GM12873 (cell line): ENCODE measurements at regions not wholly inside any gene's neighbourhood (a gene's known extent, or its start where the extent isn't known, plus 50 kb on each side); places are given as distances from the start of the nearest gene placed in this dataset.

Source experiments
- TF ChIP-seq, protein P1 (sequence below): IDR thresholded peaks from 2 replicates; pipeline ENCODE4 v1.5.1; 2012; ENCODE audit warnings: low read depth, mild to moderate bottlenecking, moderate library complexity, low read length, control low read depth; ENCODE audit not compliant: insufficient read depth; ENCODE audit errors: missing control alignments

DNA sequence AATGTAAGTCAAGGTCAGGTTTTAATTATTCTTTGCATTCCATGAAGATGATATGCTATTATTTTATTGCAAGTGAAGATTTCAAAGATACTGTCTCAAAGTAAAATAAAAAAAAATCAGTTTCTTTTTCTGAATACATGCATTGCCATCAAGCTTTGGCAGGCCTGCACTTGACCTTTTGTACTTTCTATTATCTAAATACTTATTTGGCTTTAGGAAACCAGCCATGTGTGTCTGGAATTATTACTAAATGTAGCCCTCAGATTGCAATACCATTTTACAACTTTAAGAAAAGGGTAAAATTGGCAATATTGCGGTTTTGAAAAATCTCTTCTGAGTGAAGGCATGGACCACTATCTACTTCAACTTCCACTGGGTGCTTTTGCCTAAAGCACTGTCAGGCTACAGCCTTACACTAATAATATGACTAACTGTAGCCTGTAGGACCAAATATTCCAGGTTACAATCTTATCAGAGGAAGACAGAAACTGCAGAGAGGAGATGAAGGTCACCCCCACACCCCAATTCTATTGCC is 349.4 kb upstream of the DCBLD2 start:
- TF ChIP-seq, protein P1, sequence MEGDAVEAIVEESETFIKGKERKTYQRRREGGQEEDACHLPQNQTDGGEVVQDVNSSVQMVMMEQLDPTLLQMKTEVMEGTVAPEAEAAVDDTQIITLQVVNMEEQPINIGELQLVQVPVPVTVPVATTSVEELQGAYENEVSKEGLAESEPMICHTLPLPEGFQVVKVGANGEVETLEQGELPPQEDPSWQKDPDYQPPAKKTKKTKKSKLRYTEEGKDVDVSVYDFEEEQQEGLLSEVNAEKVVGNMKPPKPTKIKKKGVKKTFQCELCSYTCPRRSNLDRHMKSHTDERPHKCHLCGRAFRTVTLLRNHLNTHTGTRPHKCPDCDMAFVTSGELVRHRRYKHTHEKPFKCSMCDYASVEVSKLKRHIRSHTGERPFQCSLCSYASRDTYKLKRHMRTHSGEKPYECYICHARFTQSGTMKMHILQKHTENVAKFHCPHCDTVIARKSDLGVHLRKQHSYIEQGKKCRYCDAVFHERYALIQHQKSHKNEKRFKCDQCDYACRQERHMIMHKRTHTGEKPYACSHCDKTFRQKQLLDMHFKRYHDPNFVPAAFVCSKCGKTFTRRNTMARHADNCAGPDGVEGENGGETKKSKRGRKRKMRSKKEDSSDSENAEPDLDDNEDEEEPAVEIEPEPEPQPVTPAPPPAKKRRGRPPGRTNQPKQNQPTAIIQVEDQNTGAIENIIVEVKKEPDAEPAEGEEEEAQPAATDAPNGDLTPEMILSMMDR, result no peak

DNA sequence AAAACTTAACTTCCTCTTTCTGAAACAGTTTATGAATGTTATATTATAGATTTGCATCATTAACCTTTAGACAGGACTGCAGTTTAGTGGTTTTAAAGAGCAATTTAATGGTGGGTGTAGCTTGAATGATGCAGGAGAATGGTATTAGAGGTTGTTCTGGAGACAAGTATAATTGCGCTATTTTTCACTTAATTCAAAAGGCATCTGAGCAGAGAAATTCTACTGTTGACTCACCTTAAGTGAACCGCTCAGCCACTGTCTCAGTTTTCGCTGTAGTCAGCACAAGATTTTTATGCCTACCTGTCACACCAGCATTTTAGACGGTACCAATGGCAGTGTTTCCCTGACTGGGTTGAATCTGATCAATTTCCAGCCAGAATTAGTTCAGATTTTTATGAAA is 348.8 kb upstream of the DCBLD2 start:
- TF ChIP-seq, protein P1, result no peak

GRCh38 chr3:99249627-99250026 is 348.1 kb upstream of the DCBLD2 start:
- TF ChIP-seq, protein P1, result no peak

DNA sequence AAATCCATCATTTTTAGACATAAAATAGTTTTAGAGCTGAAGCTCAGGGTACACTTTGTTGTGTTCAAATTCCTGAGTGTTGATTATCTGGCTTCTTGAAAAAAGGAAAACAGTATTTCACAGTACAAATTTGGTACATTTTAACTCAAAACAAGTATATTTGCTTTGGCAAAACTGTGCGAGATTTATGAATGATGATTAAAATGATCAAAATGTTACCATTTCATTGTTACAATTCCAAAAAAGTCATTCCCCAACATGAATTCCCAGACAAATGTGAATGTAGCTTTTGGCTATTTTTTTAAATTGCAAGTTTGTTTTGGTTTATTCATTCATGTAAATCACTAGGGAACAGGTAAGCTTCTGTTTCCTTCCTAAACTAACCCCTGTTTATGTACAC is 347.4 kb upstream of the DCBLD2 start:
- TF ChIP-seq, protein P1, result no peak

DNA sequence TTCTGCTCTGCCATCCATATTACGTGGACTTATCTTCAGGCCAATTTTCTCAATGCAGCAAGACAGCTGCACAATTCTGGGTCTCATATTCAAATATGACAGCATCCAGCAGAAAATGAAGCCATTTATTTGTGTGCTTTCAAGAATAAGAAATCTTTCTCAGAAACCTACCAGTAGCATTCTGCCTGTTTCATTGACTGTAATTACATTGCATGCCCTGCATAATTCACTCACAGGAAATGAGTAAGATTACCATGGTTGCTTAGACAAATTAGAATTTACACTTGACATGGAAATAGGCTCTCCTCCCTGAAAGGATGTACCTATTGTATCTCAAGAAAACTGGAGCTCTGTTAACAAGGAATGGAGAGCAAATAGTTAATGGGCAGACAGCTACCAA is 346.6 kb upstream of the DCBLD2 start:
- TF ChIP-seq, protein P1, result no peak

DNA sequence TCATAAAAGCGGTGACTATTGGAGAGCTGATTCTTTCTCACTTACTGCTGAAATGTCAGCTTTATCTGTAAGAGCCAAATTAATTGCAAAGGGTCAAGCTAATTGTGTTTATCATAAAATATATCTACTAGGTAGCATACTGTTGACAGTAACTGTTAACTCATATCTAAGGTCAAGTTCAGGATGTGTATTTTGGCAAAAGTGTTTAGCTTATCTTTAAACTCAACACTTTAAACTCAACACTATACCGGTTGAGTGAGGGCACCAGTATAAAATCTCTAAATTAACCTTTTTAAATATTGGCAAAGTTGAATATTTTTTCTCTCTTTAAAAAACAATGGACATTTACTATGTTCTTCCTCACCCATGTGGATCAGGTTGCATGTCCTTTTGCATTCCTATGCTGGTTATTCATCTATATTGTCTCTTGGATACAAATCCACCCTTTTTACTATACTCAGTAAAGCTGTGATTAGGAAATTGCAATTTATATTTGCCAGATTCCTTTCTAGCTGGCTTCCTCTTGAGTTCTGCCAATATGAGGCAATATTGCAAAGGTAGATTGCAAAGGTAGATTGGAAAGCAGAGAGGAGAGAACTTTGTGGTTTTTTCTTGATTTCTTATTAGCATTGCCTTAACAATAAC is 344.6 kb upstream of the DCBLD2 start:
- TF ChIP-seq, protein P1, result no peak

DNA sequence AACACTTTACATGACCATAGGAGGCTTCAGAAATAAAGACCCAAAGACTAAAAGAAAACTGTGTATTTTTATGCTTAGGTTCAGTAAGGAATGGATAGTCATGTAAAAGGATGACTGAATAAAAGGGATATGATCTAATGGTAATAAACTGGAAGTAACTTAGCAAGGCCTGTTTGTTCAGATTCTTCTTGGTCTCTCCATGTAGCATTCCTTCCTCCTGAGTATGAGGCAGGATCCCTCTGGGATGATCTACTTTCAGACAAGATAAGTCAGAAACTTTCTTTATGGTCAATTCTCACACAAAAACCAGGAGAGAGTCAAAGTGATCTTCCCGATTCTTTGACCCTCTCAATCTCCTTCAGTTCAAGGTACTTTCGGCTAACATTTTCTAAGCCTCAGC is 340.8 kb upstream of the DCBLD2 start:
- TF ChIP-seq, protein P1, result no peak

- TF ChIP-seq, protein P1, result no peak
These were observed 339.2 kb upstream of the DCBLD2 start for GRCh38 chr3:99240700-99241099.
